Tibial nerve (tissue), 4 donors: ENCODE measurements at regions not wholly inside any gene's neighbourhood (a gene's known extent, or its start where the extent isn't known, plus 50 kb on each side); places are given as distances from the start of the nearest gene placed in this dataset.

Experiments
- DNase-seq, 2 donors: peaks; one replicate each; pipeline ENCODE4 v3.0.0-alpha.2; 2019; ENCODE audit warnings: low spot score in 2 of 2
- H3K27ac ChIP-seq, 4 donors: fragments of 200-600 bp; sonication (generic) in 3 of 4; one replicate each; pipeline ENCODE4 v1.5.1; 2017 to 2019; ENCODE audit warnings: mild to moderate bottlenecking in 1 of 4
- H3K27me3 ChIP-seq, 2 donors: fragments of 200-600 bp; sonication (generic) in 1 of 2; one replicate each; pipeline versions ENCODE4 v1.5.1 to v1.6.0; 2017 to 2019
- H3K36me3 ChIP-seq, 3 donors: fragments of 200-600 bp; sonication (generic); one replicate each; pipeline ENCODE4 v1.5.1; 2018 to 2019
- H3K4me1 ChIP-seq, 4 donors: fragments of 200-600 bp; sonication (generic) in 3 of 4; one replicate each; pipeline ENCODE4 v1.5.1; 2017 to 2019
- H3K4me3 ChIP-seq, 4 donors: fragments of 200-600 bp; sonication (generic) in 3 of 4; one replicate each; pipeline ENCODE4 v1.5.1; 2017 to 2019; ENCODE audit warnings: mild to moderate bottlenecking in 1 of 4, moderate library complexity in 1 of 4
- H3K9me3 ChIP-seq, 4 donors: fragments of 200-600 bp; sonication (generic) in 3 of 4; one replicate each; pipeline ENCODE4 v1.5.1; 2017 to 2019
- EP300 ChIP-seq, 2 donors: sonication (generic); formaldehyde crosslinking; IDR thresholded peaks; one replicate each; pipeline ENCODE4 v1.6.1; 2017; ENCODE audit warnings: antibody characterized with exemption in 2 of 2, mild to moderate bottlenecking in 1 of 2
- POLR2A ChIP-seq, 2 donors: fragments of 450-650 bp; IDR thresholded peaks; one replicate each; pipeline ENCODE4 v1.6.1; 2017; ENCODE audit warnings: antibody characterized with exemption in 2 of 2, mild to moderate bottlenecking in 2 of 2, moderate library complexity in 2 of 2
- WGBS, 2 donors: methylation state at CpG; one replicate each; pipeline ENCODE4 v1.1.5; 2018; 5-methylcytosine and 5-hydroxymethylcytosine counted together
- TF ChIP-seq, protein P1 (sequence below), 5 experiments: fragments of 200-600 bp in 3 of 5; fragments of 450-650 bp in 2 of 5; sonication (generic) in 3 of 5; IDR thresholded peaks; one replicate each; pipeline ENCODE4 v1.5.1; 2016 to 2019; ENCODE audit warnings: antibody characterized with exemption in 5 of 5, mild to moderate bottlenecking in 3 of 5, moderate library complexity in 2 of 5

DNA sequence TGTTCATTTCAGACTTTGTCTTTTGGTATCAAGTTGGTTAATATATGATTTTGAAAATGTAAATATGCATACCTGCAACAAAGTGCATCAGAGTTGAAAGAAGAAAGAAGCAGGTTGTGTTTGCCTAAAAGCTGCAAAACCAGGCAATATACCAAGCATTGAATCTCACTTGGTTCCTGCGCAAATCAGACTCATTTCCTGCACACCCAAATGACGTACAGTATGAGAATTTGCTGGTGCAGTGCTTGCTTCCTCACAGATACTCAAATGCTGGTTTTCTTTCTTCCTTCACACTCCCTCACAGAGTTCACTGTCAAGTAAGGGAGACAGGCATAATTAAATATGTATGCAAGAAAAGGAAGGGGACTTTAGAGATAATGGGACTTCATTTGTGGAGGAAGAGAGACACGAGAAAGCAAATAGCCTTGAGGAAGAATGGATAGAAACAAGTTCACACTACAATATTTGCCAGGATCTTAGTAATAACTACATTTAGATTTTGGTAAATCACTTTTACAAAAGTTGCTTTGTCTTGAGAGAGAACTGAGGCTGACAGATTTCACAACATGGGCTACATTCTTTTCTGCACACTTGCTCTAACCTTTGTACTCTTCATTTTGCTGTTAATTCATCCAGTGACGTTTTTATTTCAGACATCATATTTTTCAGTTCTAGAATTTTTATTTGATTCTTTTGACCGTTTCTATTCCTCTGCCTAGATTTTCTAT, 56.9 kb upstream of the AOAH start:
- Histone ChIP-seq H3K4me1 (peaks cover 0 to 7% (median 5%) of the 10 kb centered on the region in 4 donors), H3K27me3 (no peaks in the 10 kb centered on the region), H3K27ac (no peak overlapping the region), H3K9me3 (peaks cover 0 to 12% (median 4%) of the 10 kb centered on the region in 4 donors), H3K36me3 (no peaks in the 10 kb centered on the region), H3K4me3 (no peak overlapping the region)
- no peak for TF ChIP-seq EP300 (IDR thresholded peaks at IDR 0.05)
- no peak for TF ChIP-seq POLR2A (IDR thresholded peaks at IDR 0.05)
- TF ChIP-seq, protein P1, sequence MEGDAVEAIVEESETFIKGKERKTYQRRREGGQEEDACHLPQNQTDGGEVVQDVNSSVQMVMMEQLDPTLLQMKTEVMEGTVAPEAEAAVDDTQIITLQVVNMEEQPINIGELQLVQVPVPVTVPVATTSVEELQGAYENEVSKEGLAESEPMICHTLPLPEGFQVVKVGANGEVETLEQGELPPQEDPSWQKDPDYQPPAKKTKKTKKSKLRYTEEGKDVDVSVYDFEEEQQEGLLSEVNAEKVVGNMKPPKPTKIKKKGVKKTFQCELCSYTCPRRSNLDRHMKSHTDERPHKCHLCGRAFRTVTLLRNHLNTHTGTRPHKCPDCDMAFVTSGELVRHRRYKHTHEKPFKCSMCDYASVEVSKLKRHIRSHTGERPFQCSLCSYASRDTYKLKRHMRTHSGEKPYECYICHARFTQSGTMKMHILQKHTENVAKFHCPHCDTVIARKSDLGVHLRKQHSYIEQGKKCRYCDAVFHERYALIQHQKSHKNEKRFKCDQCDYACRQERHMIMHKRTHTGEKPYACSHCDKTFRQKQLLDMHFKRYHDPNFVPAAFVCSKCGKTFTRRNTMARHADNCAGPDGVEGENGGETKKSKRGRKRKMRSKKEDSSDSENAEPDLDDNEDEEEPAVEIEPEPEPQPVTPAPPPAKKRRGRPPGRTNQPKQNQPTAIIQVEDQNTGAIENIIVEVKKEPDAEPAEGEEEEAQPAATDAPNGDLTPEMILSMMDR (IDR thresholded peaks at IDR 0.05), result no peak
- 45 to 50% methylated on average over 5 of the region's 5 CpGs for WGBS, 2 donors
- no peak for DNase-seq

DNA sequence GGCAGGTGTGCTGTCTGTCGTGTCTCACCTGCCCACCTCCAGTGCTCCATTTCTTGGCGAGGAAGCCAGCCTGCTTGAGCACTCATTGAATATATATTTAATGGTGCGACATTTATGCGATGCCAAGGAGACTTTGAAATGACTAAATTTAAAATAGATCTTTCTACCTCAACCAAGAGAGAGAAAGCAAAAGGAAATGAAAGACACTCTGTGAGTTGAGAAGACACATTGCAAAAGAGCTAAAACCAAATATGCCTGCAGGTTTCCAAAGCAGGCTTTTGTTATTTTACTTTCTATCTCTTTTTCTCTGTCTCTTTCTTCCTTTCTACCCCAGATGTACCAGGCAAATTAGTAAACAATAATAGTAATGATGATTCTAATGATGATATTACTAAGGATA, 53.6 kb upstream of the AOAH start:
- Histone ChIP-seq H3K36me3 (no peaks in the 10 kb centered on the region), H3K4me1 (no peaks in the 10 kb centered on the region), H3K9me3 (peaks cover 0 to 12% (median 4%) of the 10 kb centered on the region in 4 donors), H3K27ac (no peak overlapping the region), H3K27me3 (no peaks in the 10 kb centered on the region), H3K4me3 (no peak overlapping the region)
- WGBS, 2 donors, result 94 to 96% methylated on average over 4 of the region's 4 CpGs
- no peak for DNase-seq
- TF ChIP-seq EP300 (IDR thresholded peaks at IDR 0.05) (no peak), POLR2A (IDR thresholded peaks at IDR 0.05) (no peak)
- TF ChIP-seq, protein P1 (IDR thresholded peaks at IDR 0.05), result no peak

DNA sequence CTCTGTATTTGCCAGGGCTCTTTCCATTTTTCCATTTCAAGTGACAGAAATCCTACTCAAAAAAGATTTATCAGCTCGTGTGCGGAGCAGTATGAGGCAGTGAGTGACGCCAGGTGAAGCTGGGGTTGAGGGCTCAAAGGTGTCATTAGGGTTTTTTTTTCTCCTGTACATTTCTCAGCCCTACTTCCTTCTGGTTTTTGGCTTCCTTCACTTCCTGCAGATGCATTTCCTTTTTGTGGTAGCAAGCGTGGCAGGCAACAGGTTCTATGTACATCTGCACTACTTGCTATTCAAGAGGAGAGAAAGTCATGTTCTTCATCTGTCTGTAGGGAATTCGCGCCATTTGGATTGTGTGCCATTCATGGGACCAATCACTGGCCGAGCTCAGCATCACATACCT, 52.8 kb upstream of the AOAH start:
- peaks cover 0 to 9% (median 4%) of the 10 kb centered on the region in 4 donors for H3K9me3 ChIP-seq
- no peak overlapping the region for H3K4me3 ChIP-seq
- TF ChIP-seq POLR2A (IDR thresholded peaks at IDR 0.05) (no peak), EP300 (IDR thresholded peaks at IDR 0.05) (no peak)
- TF ChIP-seq, protein P1 (IDR thresholded peaks at IDR 0.05), result no peak
- H3K27me3 ChIP-seq, result no peaks in the 10 kb centered on the region
- no peaks in the 10 kb centered on the region for H3K36me3 ChIP-seq
- WGBS, 2 donors, result 74 to 77% methylated on average over 7 of the region's 7 CpGs
- DNase-seq, result no peak
- H3K27ac ChIP-seq, result peak overlapping the region in 1 of 4 donors; percentile 3
- no peaks in the 10 kb centered on the region for H3K4me1 ChIP-seq

DNA sequence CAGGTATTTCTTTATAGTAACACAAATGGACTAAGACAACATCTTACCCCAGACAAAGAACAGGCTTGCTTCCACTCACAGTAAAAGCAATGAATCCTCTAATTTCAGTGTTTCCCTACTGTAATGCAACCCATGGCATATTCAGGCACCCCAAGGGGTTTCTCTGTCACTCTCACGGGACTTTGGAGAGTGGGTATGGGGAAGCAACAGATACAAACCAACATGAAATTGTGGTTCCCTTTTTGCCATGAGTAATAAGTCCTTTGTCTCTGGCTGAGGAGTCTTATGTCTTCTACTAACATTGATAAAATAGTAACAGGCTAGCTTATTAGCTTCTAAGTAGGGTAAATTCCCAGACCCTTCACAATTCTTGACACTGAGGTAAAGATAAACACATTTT, 51.4 kb upstream of the AOAH start:
- TF ChIP-seq, protein P1 (IDR thresholded peaks at IDR 0.05), result no peak
- TF ChIP-seq POLR2A (IDR thresholded peaks at IDR 0.05), result no peak
- no peak for TF ChIP-seq EP300 (IDR thresholded peaks at IDR 0.05)
- no peak for DNase-seq
- WGBS, 2 donors, result 62 to 70% methylated on average over 1 of the region's 1 CpG
- no peak overlapping the region for H3K27ac ChIP-seq
- H3K27me3 ChIP-seq, result no peaks in the 10 kb centered on the region
- H3K36me3 ChIP-seq, result no peaks in the 10 kb centered on the region
- no peaks in the 10 kb centered on the region for H3K9me3 ChIP-seq
- H3K4me1 ChIP-seq, result no peaks in the 10 kb centered on the region
- no peak overlapping the region for H3K4me3 ChIP-seq

DNA sequence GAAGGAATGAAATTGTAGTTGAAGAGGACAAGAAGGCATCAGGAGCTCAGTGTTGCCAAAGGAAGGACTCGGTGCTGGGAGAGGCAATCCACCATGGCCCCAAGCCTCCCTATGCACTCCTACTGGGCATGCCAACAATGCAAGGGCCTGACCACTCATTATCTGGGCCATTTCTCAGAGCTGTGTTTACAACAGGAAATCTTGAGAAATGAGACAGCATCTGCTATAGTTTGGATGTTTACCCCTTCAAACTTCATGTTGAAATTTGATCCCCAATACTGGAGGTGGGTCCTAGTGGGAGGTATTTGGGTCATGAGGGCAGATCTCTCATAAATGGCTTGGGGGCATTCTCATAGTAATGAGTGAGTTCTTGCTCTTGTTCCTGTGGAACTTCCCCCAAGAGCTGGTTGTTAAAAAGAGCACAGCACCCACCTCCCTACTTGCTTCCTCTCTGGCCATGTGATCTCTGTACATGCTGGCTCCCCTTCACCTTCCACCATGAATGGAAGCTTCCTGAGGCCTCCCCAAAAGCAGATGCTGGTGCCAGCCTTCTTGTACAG, 50.8 kb upstream of the AOAH start:
- Histone ChIP-seq H3K4me3 (no peak overlapping the region), H3K27ac (no peak overlapping the region)
- 64 to 76% methylated on average over 1 of the region's 1 CpG for WGBS, 2 donors

More for the DNA sequence above, 50.8 kb upstream of the AOAH start:
- DNase-seq, result no peak
- no peaks in the 10 kb centered on the region for H3K4me1 ChIP-seq
- no peaks in the 10 kb centered on the region for H3K27me3 ChIP-seq
- H3K9me3 ChIP-seq, result no peaks in the 10 kb centered on the region
- TF ChIP-seq EP300 (IDR thresholded peaks at IDR 0.05) (no peak), POLR2A (IDR thresholded peaks at IDR 0.05) (no peak)
- TF ChIP-seq, protein P1 (IDR thresholded peaks at IDR 0.05), result no peak
- H3K36me3 ChIP-seq, result no peaks in the 10 kb centered on the region
